Suprapubic skin (tissue), 4 donors: ENCODE measurements at regions not wholly inside any gene's neighbourhood (a gene's known extent, or its start where the extent isn't known, plus 50 kb on each side); places are given as distances from the start of the nearest gene placed in this dataset.

Experiments used
- EP300 ChIP-seq: sonication (generic); formaldehyde crosslinking; IDR thresholded peaks from one replicate; pipeline ENCODE4 v1.6.1; 2017; ENCODE audit warnings: antibody characterized with exemption
- POLR2A ChIP-seq, 2 donors: fragments of 450-650 bp; IDR thresholded peaks; one replicate each; pipeline ENCODE4 v1.6.1; 2017; ENCODE audit warnings: antibody characterized with exemption in 2 of 2, mild to moderate bottlenecking in 2 of 2, moderate library complexity in 2 of 2
- POLR2AphosphoS5 ChIP-seq, 3 donors: sonication (generic); formaldehyde crosslinking; IDR thresholded peaks; one replicate each; pipeline ENCODE4 v1.6.1; 2017; ENCODE audit warnings: antibody characterized with exemption in 3 of 3
- TF ChIP-seq, protein P1 (sequence below), 2 donors: fragments of 200-600 bp in 1 of 2; fragments of 450-650 bp in 1 of 2; sonication (generic) in 1 of 2; IDR thresholded peaks; one replicate each; pipeline ENCODE4 v1.5.1; 2016 to 2019; ENCODE audit warnings: antibody characterized with exemption in 2 of 2, mild to moderate bottlenecking in 1 of 2, moderate library complexity in 1 of 2

GRCh38 chr15:29914511-29914926 is 92.3 kb upstream of the TJP1 start:
- TF ChIP-seq, protein P1, sequence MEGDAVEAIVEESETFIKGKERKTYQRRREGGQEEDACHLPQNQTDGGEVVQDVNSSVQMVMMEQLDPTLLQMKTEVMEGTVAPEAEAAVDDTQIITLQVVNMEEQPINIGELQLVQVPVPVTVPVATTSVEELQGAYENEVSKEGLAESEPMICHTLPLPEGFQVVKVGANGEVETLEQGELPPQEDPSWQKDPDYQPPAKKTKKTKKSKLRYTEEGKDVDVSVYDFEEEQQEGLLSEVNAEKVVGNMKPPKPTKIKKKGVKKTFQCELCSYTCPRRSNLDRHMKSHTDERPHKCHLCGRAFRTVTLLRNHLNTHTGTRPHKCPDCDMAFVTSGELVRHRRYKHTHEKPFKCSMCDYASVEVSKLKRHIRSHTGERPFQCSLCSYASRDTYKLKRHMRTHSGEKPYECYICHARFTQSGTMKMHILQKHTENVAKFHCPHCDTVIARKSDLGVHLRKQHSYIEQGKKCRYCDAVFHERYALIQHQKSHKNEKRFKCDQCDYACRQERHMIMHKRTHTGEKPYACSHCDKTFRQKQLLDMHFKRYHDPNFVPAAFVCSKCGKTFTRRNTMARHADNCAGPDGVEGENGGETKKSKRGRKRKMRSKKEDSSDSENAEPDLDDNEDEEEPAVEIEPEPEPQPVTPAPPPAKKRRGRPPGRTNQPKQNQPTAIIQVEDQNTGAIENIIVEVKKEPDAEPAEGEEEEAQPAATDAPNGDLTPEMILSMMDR (IDR thresholded peaks at IDR 0.05) = no peak
- TF ChIP-seq POLR2A (IDR thresholded peaks at IDR 0.05) (no peak), POLR2AphosphoS5 (IDR thresholded peaks at IDR 0.05) (no peak), EP300 (no peak)
